Temporal lobe (tissue), 1 donor: ENCODE measurements at regions not wholly inside any gene's neighbourhood (a gene's known extent, or its start where the extent isn't known, plus 50 kb on each side); places are given as distances from the start of the nearest gene placed in this dataset. TPM values are rescaled to one million over a fixed set of nuclear protein-coding genes. Genes with fewer than 3 reads are reported as not detected.

Experiments used
- small RNA-seq: library from RNA; depleted of rRNA; stranded (forward); fragments of <200 nt; gene quantifications from one replicate; pipeline ENCODE3, GENCODE V24; 2014; ENCODE audit warnings: low replicate concordance

Small RNA genes lying in the stretch of these regions (small RNA-seq; reads per million reads assigned to genes)
- not detected for gene AC134503.1
- gene RF00096 = not detected
- 0.08 reads per million for gene RNA5SP149
